OCI-LY7 (cell line): ENCODE measurements at regions not wholly inside any gene's neighbourhood (a gene's known extent, or its start where the extent isn't known, plus 50 kb on each side); places are given as distances from the start of the nearest gene placed in this dataset.

ENCODE experiments used
- BruUV-seq: library from RNA; stranded (reverse); fragments of 400-500 nt; replicated peaks from 2 replicates; lab custom pipeline; 2021; lab: Mats Ljungman, UMichigan
- CTCF ChIA-PET: fragments of 300-600 bp; sonication (Branson Sonifier 250); formaldehyde crosslinking; loops from one replicate; lab custom pipeline; 2022; ENCODE audit warnings: antibody characterized with exemption; ENCODE audit not compliant: unreplicated experiment; lab: Charles Lee
- POLR2A ChIA-PET: fragments of 300-600 bp; sonication (Branson Sonifier 250); formaldehyde crosslinking; loops from one replicate; lab custom pipeline; 2022; ENCODE audit warnings: antibody characterized with exemption; lab: Charles Lee
- DNase-seq: peaks from one replicate; pipeline ENCODE4 v3.0.0-alpha.2; 2015; ENCODE audit warnings: low spot score
- H2AFZ ChIP-seq: fragments of 200-600 bp; sonication (generic), shearing (Covaris generic); 2 replicates; pipeline ENCODE4 v1.6.1; 2014; ENCODE audit warnings: mild to moderate bottlenecking, antibody characterized with exemption, low read length, moderate library complexity
- H3K27ac ChIP-seq: fragments of 200-600 bp; sonication (generic); 2 replicates; pipeline ENCODE4 v1.5.1; 2014; ENCODE audit warnings: mixed run types, low read depth, mild to moderate bottlenecking, moderate library complexity, low read length, inconsistent platforms; ENCODE audit not compliant: poor library complexity, severe bottlenecking
- H3K36me3 ChIP-seq: fragments of 200-600 bp; sonication (generic); 2 replicates; pipeline ENCODE4 v1.6.1; 2014; ENCODE audit warnings: mild to moderate bottlenecking, antibody characterized with exemption, low read length, moderate library complexity, mixed read lengths; ENCODE audit not compliant: insufficient read depth
- H3K4me1 ChIP-seq: fragments of 200-600 bp; sonication (generic); 2 replicates; pipeline ENCODE4 v1.5.1; 2014; ENCODE audit warnings: mild to moderate bottlenecking, low read length; ENCODE audit not compliant: insufficient read depth, poor library complexity, severe bottlenecking
- H3K4me2 ChIP-seq: fragments of 200-600 bp; sonication (generic); 2 replicates; pipeline ENCODE4 v1.6.1; 2014; ENCODE audit warnings: mild to moderate bottlenecking, low read length
- H3K4me3 ChIP-seq: fragments of 200-600 bp; sonication (generic); 2 replicates; pipeline ENCODE4 v1.5.1; 2014; ENCODE audit warnings: mild to moderate bottlenecking, low read depth, low read length; ENCODE audit not compliant: poor library complexity, severe bottlenecking
- H3K79me2 ChIP-seq: fragments of 200-600 bp; sonication (generic); 2 replicates; pipeline ENCODE4 v1.6.1; 2016; ENCODE audit warnings: low read depth, mild to moderate bottlenecking, low read length, moderate library complexity, mixed read lengths; ENCODE audit not compliant: insufficient read depth
- H3K9me2 ChIP-seq: fragments of 200-600 bp; sonication (generic); 2 replicates; pipeline ENCODE4 v1.6.1; 2016; ENCODE audit warnings: mild to moderate bottlenecking, low read length, mixed read lengths; ENCODE audit not compliant: insufficient read depth
- H3K9me3 ChIP-seq: fragments of 200-600 bp; sonication (generic); 2 replicates; pipeline ENCODE4 v1.6.1; 2014; ENCODE audit warnings: mild to moderate bottlenecking, mixed run types, low read length, mixed read lengths
- H4K20me1 ChIP-seq: fragments of 200-600 bp; sonication (generic); 2 replicates; pipeline ENCODE4 v1.6.1; 2014; ENCODE audit warnings: mild to moderate bottlenecking, antibody characterized with exemption, low read length, moderate library complexity, mixed read lengths; ENCODE audit not compliant: insufficient read depth
- EZH2phosphoT487 ChIP-seq: fragments of 200-600 bp; sonication (generic); IDR thresholded peaks from 2 replicates; pipeline ENCODE4 v1.6.1; 2018; ENCODE audit warnings: low read depth, borderline replicate concordance, mild to moderate bottlenecking, mixed run types, antibody characterized with exemption, low read length, moderate library complexity, mixed read lengths
- intact Hi-C: fragments of 100-400 bp; cut with micrococcal nuclease; formaldehyde crosslinking; loops from one replicate; pipeline ENCODE4 v1.10.0; 2022; ENCODE audit not compliant: unreplicated experiment
- TF ChIP-seq, protein P1 (sequence below): fragments of 200-600 bp; sonication (generic); conservative IDR thresholded peaks from 2 replicates; pipeline ENCODE4 v1.5.1; 2014; ENCODE audit warnings: mild to moderate bottlenecking, antibody characterized with exemption, low read length, moderate library complexity, mixed read lengths

DNA sequence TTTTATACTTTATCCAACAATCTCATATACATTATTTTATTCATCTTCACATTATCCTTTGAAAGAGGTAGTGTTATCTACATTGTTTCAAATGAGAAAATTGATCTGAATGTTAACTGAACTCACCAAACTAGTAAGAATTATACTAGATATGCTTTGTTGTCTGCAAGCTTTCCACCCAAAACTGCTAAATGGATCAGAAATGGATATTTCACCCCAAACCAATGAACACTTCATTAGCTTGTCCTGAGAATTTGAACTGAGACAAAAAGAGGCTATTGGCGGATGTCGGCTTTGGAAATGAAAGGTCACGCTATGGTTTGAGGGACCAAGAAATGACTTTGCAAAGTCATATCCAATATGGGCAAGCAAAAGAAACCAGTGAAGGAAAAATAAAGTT, 201.9 kb upstream of the TRPM3 start:
- Histone ChIP-seq H3K4me3 (no peak overlapping the region), H3K9me3 (no peaks in the 10 kb centered on the region), H3K36me3 (no peaks in the 10 kb centered on the region), H3K4me2 (no peak overlapping the region), H4K20me1 (no peaks in the 10 kb centered on the region), H3K4me1 (no peaks in the 10 kb centered on the region), H3K79me2 (no peaks in the 10 kb centered on the region), H3K27ac (no peak overlapping the region), H2AFZ (no peak overlapping the region), H3K9me2 (no peaks in the 10 kb centered on the region)
- ChIA-PET CTCF (no interaction called here), POLR2A (interaction anchor here (0.7 kb wide), 1 partner anchor 229 kb away, joined by 4 read pairs; no protein-coding TSS in a partner anchor)
- TF ChIP-seq, protein P1, sequence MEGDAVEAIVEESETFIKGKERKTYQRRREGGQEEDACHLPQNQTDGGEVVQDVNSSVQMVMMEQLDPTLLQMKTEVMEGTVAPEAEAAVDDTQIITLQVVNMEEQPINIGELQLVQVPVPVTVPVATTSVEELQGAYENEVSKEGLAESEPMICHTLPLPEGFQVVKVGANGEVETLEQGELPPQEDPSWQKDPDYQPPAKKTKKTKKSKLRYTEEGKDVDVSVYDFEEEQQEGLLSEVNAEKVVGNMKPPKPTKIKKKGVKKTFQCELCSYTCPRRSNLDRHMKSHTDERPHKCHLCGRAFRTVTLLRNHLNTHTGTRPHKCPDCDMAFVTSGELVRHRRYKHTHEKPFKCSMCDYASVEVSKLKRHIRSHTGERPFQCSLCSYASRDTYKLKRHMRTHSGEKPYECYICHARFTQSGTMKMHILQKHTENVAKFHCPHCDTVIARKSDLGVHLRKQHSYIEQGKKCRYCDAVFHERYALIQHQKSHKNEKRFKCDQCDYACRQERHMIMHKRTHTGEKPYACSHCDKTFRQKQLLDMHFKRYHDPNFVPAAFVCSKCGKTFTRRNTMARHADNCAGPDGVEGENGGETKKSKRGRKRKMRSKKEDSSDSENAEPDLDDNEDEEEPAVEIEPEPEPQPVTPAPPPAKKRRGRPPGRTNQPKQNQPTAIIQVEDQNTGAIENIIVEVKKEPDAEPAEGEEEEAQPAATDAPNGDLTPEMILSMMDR: no peak
- TF ChIP-seq EZH2phosphoT487: no peak
- intact Hi-C loops: no loop called here
- BruUV-seq: no TSS peak
- DNase-seq: no peak

DNA sequence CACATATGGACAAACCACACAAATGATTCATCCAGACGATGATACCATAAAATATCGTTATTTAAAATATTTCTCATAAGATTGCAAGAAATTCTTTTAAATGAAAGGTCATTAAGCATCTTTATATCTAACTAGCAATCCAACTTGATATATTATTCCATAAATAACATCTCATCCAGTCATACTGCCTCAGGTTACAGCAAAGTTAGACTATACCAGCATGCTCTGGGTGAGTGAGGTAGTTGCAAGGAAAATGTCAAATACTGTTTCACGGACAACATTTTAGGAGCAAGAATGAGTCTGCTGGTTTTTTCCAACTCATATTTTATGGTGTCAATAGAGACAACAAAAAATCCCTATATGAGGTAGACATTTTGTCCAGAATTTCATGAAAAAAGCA, 200.9 kb upstream of the TRPM3 start:
- Histone ChIP-seq H3K9me2 (no peaks in the 10 kb centered on the region), H3K79me2 (no peaks in the 10 kb centered on the region), H3K4me1 (no peaks in the 10 kb centered on the region), H3K27ac (no peak overlapping the region), H3K36me3 (no peaks in the 10 kb centered on the region), H3K4me3 (no peak overlapping the region), H2AFZ (no peak overlapping the region), H4K20me1 (no peaks in the 10 kb centered on the region), H3K9me3 (no peaks in the 10 kb centered on the region), H3K4me2 (no peak overlapping the region)
- BruUV-seq: no TSS peak
- no peak for TF ChIP-seq EZH2phosphoT487
- TF ChIP-seq, protein P1: no peak
- POLR2A ChIA-PET: no interaction called here
- no peak for DNase-seq
- intact Hi-C loops: no loop called here
- CTCF ChIA-PET: no interaction called here

DNA sequence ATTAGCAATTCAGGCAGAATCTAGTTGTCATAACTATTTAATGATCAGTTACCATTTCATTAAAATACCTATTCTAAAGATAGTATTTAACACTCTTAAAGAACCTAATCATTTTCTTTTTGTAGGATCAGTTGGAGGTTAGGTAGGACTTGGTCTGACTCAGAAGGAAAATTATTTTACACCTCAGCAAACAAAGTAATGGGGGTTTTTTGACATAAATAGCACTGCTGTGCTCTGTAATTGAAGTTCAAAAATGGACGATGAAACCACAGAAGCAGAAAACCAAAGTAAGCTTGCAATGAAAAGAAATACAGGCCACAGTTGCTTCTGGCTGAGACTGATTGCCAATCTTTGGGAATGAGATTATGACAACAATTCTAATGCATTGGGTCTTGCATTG, 187.0 kb upstream of the TRPM3 start:
- H3K4me2 ChIP-seq: no peak overlapping the region
- H3K4me3 ChIP-seq: no peak overlapping the region
- H3K4me1 ChIP-seq: no peaks in the 10 kb centered on the region
- POLR2A ChIA-PET: no interaction called here
- no TSS peak for BruUV-seq
- H3K36me3 ChIP-seq: no peaks in the 10 kb centered on the region
- CTCF ChIA-PET: no interaction called here
- no peaks in the 10 kb centered on the region for H3K9me2 ChIP-seq
- H3K27ac ChIP-seq: no peak overlapping the region
- H2AFZ ChIP-seq: no peak overlapping the region
- TF ChIP-seq EZH2phosphoT487: no peak
- TF ChIP-seq, protein P1: no peak
- intact Hi-C loops: no loop called here
- H4K20me1 ChIP-seq: no peaks in the 10 kb centered on the region
- DNase-seq: no peak
- no peaks in the 10 kb centered on the region for H3K9me3 ChIP-seq
- no peaks in the 10 kb centered on the region for H3K79me2 ChIP-seq
